Activated CD4-positive, alpha-beta T cell treated with anti-CD3 and anti-CD28 coated beads, Interleukin-2, amount 10 ng/mL, durations not matched to agents 7 days and 5 days (primary cell): ENCODE measurements at regions not wholly inside any gene's neighbourhood (a gene's known extent, or its start where the extent isn't known, plus 50 kb on each side); places are given as distances from the start of the nearest gene placed in this dataset.

Source experiments
- CTCF ChIA-PET: fragments of 350-600 bp; sonication (Branson Sonifier 250); formaldehyde crosslinking; loops from one replicate; lab custom pipeline; 2021; ENCODE audit warnings: antibody characterized with exemption; lab: Charles Lee
- POLR2A ChIA-PET: fragments of 350-600 bp; sonication (Branson Sonifier 250); formaldehyde crosslinking; loops from one replicate; lab custom pipeline; 2021; ENCODE audit warnings: antibody characterized with exemption; lab: Charles Lee
- DNase-seq: peaks from one replicate; pipeline ENCODE4 v3.0.0-alpha.2; 2020
- H3K27ac Mint-ChIP-seq: one replicate; pipeline ENCODE4 v1.8.0; 2021; ENCODE audit warnings: mild to moderate bottlenecking, moderate library complexity, mixed read lengths
- H3K27me3 Mint-ChIP-seq: one replicate; pipeline ENCODE4 v1.8.0; 2021; ENCODE audit warnings: mixed read lengths
- H3K36me3 Mint-ChIP-seq: one replicate; pipeline ENCODE4 v1.8.0; 2021; ENCODE audit warnings: low read depth, mixed read lengths
- H3K4me1 Mint-ChIP-seq: one replicate; pipeline ENCODE4 v1.8.0; 2021; ENCODE audit warnings: mixed read lengths
- H3K4me3 Mint-ChIP-seq: one replicate; pipeline ENCODE4 v1.8.0; 2021; ENCODE audit warnings: mild to moderate bottlenecking, moderate library complexity, mixed read lengths
- H3K9me3 Mint-ChIP-seq: one replicate; pipeline ENCODE4 v1.8.0; 2021; ENCODE audit warnings: mixed read lengths

- POLR2A ChIA-PET = no interaction called here
These were observed 174.6 kb upstream of the NECTIN3 start for GRCh38 chr3:110897046-110897445.

GRCh38 chr3:110900576-110900975 lies 171.0 kb upstream of the NECTIN3 start:
- CTCF ChIA-PET = no interaction called here
- H3K4me1 Mint-ChIP-seq = no peaks in the 10 kb centered on the region
- H3K4me3 Mint-ChIP-seq = no peak overlapping the region
- H3K27ac Mint-ChIP-seq = no peak overlapping the region
- POLR2A ChIA-PET = no interaction called here
- DNase-seq = no peak
- peaks cover 2% of the 10 kb centered on the region for H3K27me3 Mint-ChIP-seq
- no peaks in the 10 kb centered on the region for H3K9me3 Mint-ChIP-seq
- H3K36me3 Mint-ChIP-seq = no peaks in the 10 kb centered on the region

More at GRCh38 chr3:110897046-110897445, 174.6 kb upstream of the NECTIN3 start:
- H3K27me3 Mint-ChIP-seq = peaks cover 2% of the 10 kb centered on the region
- no peak overlapping the region for H3K4me3 Mint-ChIP-seq
- no peaks in the 10 kb centered on the region for H3K36me3 Mint-ChIP-seq
- no peaks in the 10 kb centered on the region for H3K4me1 Mint-ChIP-seq
- CTCF ChIA-PET = no interaction called here
- no peak overlapping the region for H3K27ac Mint-ChIP-seq
- H3K9me3 Mint-ChIP-seq = no peaks in the 10 kb centered on the region
- no peak for DNase-seq

- no peak for DNase-seq
- no peaks in the 10 kb centered on the region for H3K36me3 Mint-ChIP-seq
- no peak overlapping the region for H3K27ac Mint-ChIP-seq
- CTCF ChIA-PET = no interaction called here
- no peaks in the 10 kb centered on the region for H3K4me1 Mint-ChIP-seq
- POLR2A ChIA-PET = no interaction called here
- peaks cover 2% of the 10 kb centered on the region for H3K27me3 Mint-ChIP-seq
- H3K9me3 Mint-ChIP-seq = no peaks in the 10 kb centered on the region
- H3K4me3 Mint-ChIP-seq = no peak overlapping the region
These were observed 170.1 kb upstream of the NECTIN3 start for GRCh38 chr3:110901536-110901935.

GRCh38 chr3:110902453-110903085 lies 169.0 kb upstream of the NECTIN3 start:
- no peaks in the 10 kb centered on the region for H3K9me3 Mint-ChIP-seq
- no peak overlapping the region for H3K4me3 Mint-ChIP-seq
- H3K27ac Mint-ChIP-seq = no peak overlapping the region
- no peak for DNase-seq
- peaks cover 2% of the 10 kb centered on the region for H3K27me3 Mint-ChIP-seq
- no peaks in the 10 kb centered on the region for H3K4me1 Mint-ChIP-seq
- POLR2A ChIA-PET = no interaction called here
- no peaks in the 10 kb centered on the region for H3K36me3 Mint-ChIP-seq
- CTCF ChIA-PET = no interaction called here

- DNase-seq = no peak
- H3K27ac Mint-ChIP-seq = no peak overlapping the region
- no peaks in the 10 kb centered on the region for H3K36me3 Mint-ChIP-seq
- H3K4me3 Mint-ChIP-seq = no peak overlapping the region
- peaks cover 2% of the 10 kb centered on the region for H3K27me3 Mint-ChIP-seq
- H3K4me1 Mint-ChIP-seq = no peaks in the 10 kb centered on the region
- POLR2A ChIA-PET = no interaction called here
- CTCF ChIA-PET = interaction anchor here (0.7 kb wide), 1 partner anchor 107 kb away, joined by 3 read pairs; no protein-coding TSS in a partner anchor
- no peaks in the 10 kb centered on the region for H3K9me3 Mint-ChIP-seq
These were observed 167.7 kb upstream of the NECTIN3 start for GRCh38 chr3:110903771-110904519.

- H3K4me3 Mint-ChIP-seq = no peak overlapping the region
- DNase-seq = no peak
- H3K9me3 Mint-ChIP-seq = no peaks in the 10 kb centered on the region
- ChIA-PET CTCF (interaction anchor here (0.7 kb wide), 1 partner anchor 107 kb away, joined by 3 read pairs; no protein-coding TSS in a partner anchor), POLR2A (no interaction called here)
- no peaks in the 10 kb centered on the region for H3K4me1 Mint-ChIP-seq
- H3K27ac Mint-ChIP-seq = no peak overlapping the region
- H3K36me3 Mint-ChIP-seq = no peaks in the 10 kb centered on the region
- peaks cover 2% of the 10 kb centered on the region for H3K27me3 Mint-ChIP-seq
These were observed 167.1 kb upstream of the NECTIN3 start for GRCh38 chr3:110904520-110904890.

- H3K36me3 Mint-ChIP-seq = no peaks in the 10 kb centered on the region
- H3K27ac Mint-ChIP-seq = no peak overlapping the region
- DNase-seq = no peak
- POLR2A ChIA-PET = no interaction called here
- peaks cover 2% of the 10 kb centered on the region for H3K27me3 Mint-ChIP-seq
- no peaks in the 10 kb centered on the region for H3K9me3 Mint-ChIP-seq
- CTCF ChIA-PET = interaction anchor here (1.3 kb wide), 1 partner anchor 11 kb away, joined by 3 read pairs; no protein-coding TSS in a partner anchor
- H3K4me1 Mint-ChIP-seq = no peaks in the 10 kb centered on the region
- no peak overlapping the region for H3K4me3 Mint-ChIP-seq
These were observed 166.5 kb upstream of the NECTIN3 start for GRCh38 chr3:110905121-110905520.

GRCh38 chr3:110909839-110910238 lies 161.8 kb upstream of the NECTIN3 start:
- CTCF ChIA-PET = no interaction called here
- DNase-seq = no peak
- Mint-ChIP-seq H3K4me1 (no peaks in the 10 kb centered on the region), H3K9me3 (peaks cover 3% of the 10 kb centered on the region), H3K36me3 (no peaks in the 10 kb centered on the region), H3K27me3 (no peaks in the 10 kb centered on the region), H3K27ac (no peak overlapping the region), H3K4me3 (no peak overlapping the region)
- POLR2A ChIA-PET = no interaction called here

- ChIA-PET CTCF (no interaction called here), POLR2A (no interaction called here)
- Mint-ChIP-seq H3K4me1 (no peaks in the 10 kb centered on the region), H3K27ac (no peak overlapping the region), H3K36me3 (no peaks in the 10 kb centered on the region), H3K27me3 (no peaks in the 10 kb centered on the region), H3K9me3 (peaks cover 3% of the 10 kb centered on the region), H3K4me3 (no peak overlapping the region)
- DNase-seq = no peak
These were observed 161.2 kb upstream of the NECTIN3 start for GRCh38 chr3:110910346-110910955.

GRCh38 chr3:110918963-110919362 lies 152.7 kb upstream of the NECTIN3 start:
- ChIA-PET POLR2A (no interaction called here), CTCF (no interaction called here)
- no peak for DNase-seq
- no peaks in the 10 kb centered on the region for H3K4me1 Mint-ChIP-seq
- no peaks in the 10 kb centered on the region for H3K36me3 Mint-ChIP-seq
- peaks cover 2% of the 10 kb centered on the region for H3K9me3 Mint-ChIP-seq
- H3K4me3 Mint-ChIP-seq = no peak overlapping the region
- H3K27me3 Mint-ChIP-seq = no peaks in the 10 kb centered on the region
- H3K27ac Mint-ChIP-seq = no peak overlapping the region

GRCh38 chr3:110925798-110926197 lies 145.8 kb upstream of the NECTIN3 start:
- no peak overlapping the region for H3K4me3 Mint-ChIP-seq
- no peaks in the 10 kb centered on the region for H3K36me3 Mint-ChIP-seq
- H3K27me3 Mint-ChIP-seq = peaks cover 12% of the 10 kb centered on the region
- POLR2A ChIA-PET = no interaction called here
- H3K4me1 Mint-ChIP-seq = no peaks in the 10 kb centered on the region
- no peak overlapping the region for H3K27ac Mint-ChIP-seq
- CTCF ChIA-PET = no interaction called here
- H3K9me3 Mint-ChIP-seq = no peaks in the 10 kb centered on the region
- DNase-seq = no peak

- no peak overlapping the region for H3K4me3 Mint-ChIP-seq
- no peak overlapping the region for H3K27ac Mint-ChIP-seq
- H3K9me3 Mint-ChIP-seq = no peaks in the 10 kb centered on the region
- peaks cover 16% of the 10 kb centered on the region for H3K27me3 Mint-ChIP-seq
- POLR2A ChIA-PET = no interaction called here
- no peak for DNase-seq
- H3K36me3 Mint-ChIP-seq = no peaks in the 10 kb centered on the region
- no peaks in the 10 kb centered on the region for H3K4me1 Mint-ChIP-seq
- CTCF ChIA-PET = no interaction called here
These were observed 143.5 kb upstream of the NECTIN3 start for GRCh38 chr3:110928016-110928662.

- DNase-seq = no peak
- Mint-ChIP-seq H3K9me3 (no peaks in the 10 kb centered on the region), H3K27ac (no peak overlapping the region), H3K4me1 (no peaks in the 10 kb centered on the region), H3K27me3 (peaks cover 18% of the 10 kb centered on the region), H3K36me3 (no peaks in the 10 kb centered on the region), H3K4me3 (no peak overlapping the region)
- ChIA-PET POLR2A (no interaction called here), CTCF (no interaction called here)
These were observed 141.8 kb upstream of the NECTIN3 start for GRCh38 chr3:110929816-110930215.
